Tibial nerve (tissue), 3 donors: ENCODE measurements at regions not wholly inside any gene's neighbourhood (a gene's known extent, or its start where the extent isn't known, plus 50 kb on each side); places are given as distances from the start of the nearest gene placed in this dataset.

Experiments
- CTCF ChIP-seq, 5 experiments: fragments of 200-600 bp in 3 of 5; fragments of 450-650 bp in 2 of 5; sonication (generic) in 3 of 5; IDR thresholded peaks; one replicate each; pipeline ENCODE4 v1.5.1; 2016 to 2019; ENCODE audit warnings: antibody characterized with exemption in 5 of 5, mild to moderate bottlenecking in 3 of 5, moderate library complexity in 2 of 5
- POLR2A ChIP-seq, 2 donors: fragments of 450-650 bp; IDR thresholded peaks; one replicate each; pipeline ENCODE4 v1.6.1; 2017; ENCODE audit warnings: antibody characterized with exemption in 2 of 2, mild to moderate bottlenecking in 2 of 2, moderate library complexity in 2 of 2

DNA sequence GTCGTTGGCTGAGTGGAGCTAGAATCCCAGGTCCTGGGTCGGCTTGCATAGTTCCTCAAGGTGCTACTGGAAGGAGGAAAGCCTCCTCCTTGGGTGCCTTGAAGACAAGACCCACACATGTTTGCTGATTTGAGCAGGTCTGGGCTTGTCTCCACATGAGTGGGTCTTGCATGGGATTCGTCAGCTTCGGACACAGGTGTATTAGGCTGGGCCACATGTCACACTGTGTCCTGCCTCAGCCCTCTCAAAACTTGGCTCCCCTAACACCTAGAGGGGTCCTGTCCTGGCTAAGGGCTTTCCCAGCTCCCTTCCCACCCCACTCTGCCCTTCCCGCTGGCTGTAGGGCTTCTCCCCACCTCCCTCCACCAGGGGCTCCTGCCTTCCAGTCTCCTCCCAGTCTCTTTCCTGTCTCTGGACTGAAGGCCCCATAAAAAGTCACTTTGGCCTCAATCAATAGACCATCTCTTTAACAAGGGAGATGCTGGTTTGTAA is 73.0 kb upstream of the ADPGK start:
- TF ChIP-seq CTCF (IDR thresholded peaks at IDR 0.05) = no peak
- no peak for TF ChIP-seq POLR2A (IDR thresholded peaks at IDR 0.05)
